ENCODE measurements at regions not wholly inside any gene's neighbourhood (a gene's known extent, or its start where the extent isn't known, plus 50 kb on each side); places are given as distances from the start of the nearest gene placed in this dataset.

- Histone ChIP-seq H3K27ac (no peak overlapping the region), H3K4me3 (no peak overlapping the region), H3K36me3 (no peaks in the 10 kb centered on the region), H3K27me3 (no peaks in the 10 kb centered on the region), H3K4me1 (no peaks in the 10 kb centered on the region), H3K9me3 (no peaks in the 10 kb centered on the region)
- ATAC-seq, result no peak
- no peak for TF ChIP-seq POLR2AphosphoS5 (IDR thresholded peaks at IDR 0.05)
- TF ChIP-seq EP300 (IDR thresholded peaks at IDR 0.05), result no peak
- no peak for TF ChIP-seq CTCF (IDR thresholded peaks at IDR 0.05)
- no peak for TF ChIP-seq POLR2A (IDR thresholded peaks at IDR 0.05)
- WGBS, 2 donors (ENCODE audit: low coverage in 1 of 2), result 45 to 61% methylated on average over 4 to 5 of the region's 5 CpGs
These were observed 1339.4 kb downstream of the EFNB2 start for GRCh38 chr13:105196052-105196451.

DNA sequence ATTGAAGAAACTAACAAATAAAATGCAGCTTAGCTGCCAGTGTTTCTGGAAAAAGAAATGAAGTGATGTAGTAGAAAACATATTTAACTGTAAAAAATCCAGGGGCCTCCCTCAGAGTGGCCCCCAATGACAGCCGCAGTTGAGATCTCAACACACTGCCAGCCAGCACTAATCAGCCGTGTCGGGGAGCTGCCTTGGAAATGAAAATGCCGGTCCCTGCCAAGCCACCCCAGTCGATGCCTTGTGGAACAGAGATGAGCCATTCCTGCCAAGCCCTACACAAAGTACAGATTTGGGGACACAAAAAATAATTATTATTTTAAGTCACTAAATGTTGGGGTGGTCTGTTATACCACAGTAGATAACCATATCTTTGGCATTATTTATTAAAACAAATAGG is 1342.4 kb downstream of the EFNB2 start:
- ATAC-seq, result no peak
- Histone ChIP-seq H3K9me3 (no peaks in the 10 kb centered on the region), H3K4me1 (no peaks in the 10 kb centered on the region), H3K27ac (no peak overlapping the region), H3K36me3 (no peaks in the 10 kb centered on the region), H3K4me3 (no peak overlapping the region), H3K27me3 (no peaks in the 10 kb centered on the region)
- WGBS, 2 donors (ENCODE audit: low coverage in 1 of 2), result 81 to 82% methylated on average over 3 to 5 of the region's 5 CpGs
- TF ChIP-seq CTCF (IDR thresholded peaks at IDR 0.05) (no peak), POLR2AphosphoS5 (IDR thresholded peaks at IDR 0.05) (no peak), POLR2A (IDR thresholded peaks at IDR 0.05) (no peak), EP300 (IDR thresholded peaks at IDR 0.05) (no peak)

DNA sequence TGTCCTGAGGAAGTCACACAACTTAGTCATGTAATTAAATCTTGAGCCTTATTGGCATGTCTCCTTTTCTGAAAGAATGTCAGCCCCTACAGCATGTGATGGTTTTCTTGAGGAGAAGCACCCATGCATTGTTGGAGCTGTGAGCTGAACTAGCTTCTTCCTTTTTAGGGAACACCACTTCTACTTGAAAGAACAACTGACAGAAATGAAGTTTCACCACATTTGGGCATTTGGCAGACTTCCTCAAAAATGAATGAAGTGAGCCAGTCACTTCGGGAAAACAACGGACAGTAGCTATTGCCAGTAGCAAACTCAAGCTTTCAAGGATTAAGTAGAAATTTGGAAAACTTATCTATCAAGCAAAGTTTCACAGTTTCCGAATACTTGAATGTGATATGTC is 1351.3 kb downstream of the EFNB2 start:
- 71 to 74% methylated on average over 3 of the region's 3 CpGs for WGBS, 2 donors (ENCODE audit: low coverage in 1 of 2)
- no peaks in the 10 kb centered on the region for H3K36me3 ChIP-seq
- H3K9me3 ChIP-seq, result no peaks in the 10 kb centered on the region
- no peaks in the 10 kb centered on the region for H3K27me3 ChIP-seq
- no peaks in the 10 kb centered on the region for H3K4me1 ChIP-seq
- ATAC-seq, result no peak
- no peak overlapping the region for H3K4me3 ChIP-seq
- H3K27ac ChIP-seq, result no peak overlapping the region
- TF ChIP-seq CTCF (IDR thresholded peaks at IDR 0.05) (no peak), POLR2A (IDR thresholded peaks at IDR 0.05) (no peak), EP300 (IDR thresholded peaks at IDR 0.05) (no peak), POLR2AphosphoS5 (IDR thresholded peaks at IDR 0.05) (no peak)

DNA sequence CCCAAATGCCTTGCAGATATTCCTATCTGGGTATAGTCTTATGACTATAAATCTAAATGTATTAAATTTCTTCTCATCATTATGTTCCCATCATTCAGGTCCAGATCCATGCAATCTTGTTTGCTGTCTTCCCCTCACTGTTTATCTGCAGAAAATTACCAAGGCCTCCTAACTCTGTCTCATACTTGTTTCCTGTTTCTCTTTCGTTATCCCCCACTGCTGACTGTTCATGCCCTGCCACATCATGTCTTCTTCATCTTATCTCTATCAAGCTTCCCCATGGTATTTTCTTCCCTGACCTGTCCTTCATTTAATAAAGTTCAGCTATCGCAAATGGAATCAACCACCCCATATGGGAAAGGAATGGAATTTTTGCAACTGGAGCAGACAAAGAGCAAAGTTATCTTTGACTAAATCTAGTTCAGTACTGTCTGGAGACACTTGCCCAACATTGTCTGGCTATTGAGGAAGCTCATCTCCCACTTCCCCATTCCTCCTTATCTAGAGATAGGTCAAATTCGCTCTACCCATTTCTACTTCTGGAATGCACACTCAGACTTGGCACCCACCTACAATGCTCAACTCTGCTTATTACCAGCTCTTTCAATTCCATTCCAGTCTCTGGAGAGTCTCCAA is 1358.1 kb downstream of the EFNB2 start:
- Histone ChIP-seq H3K27me3 (no peaks in the 10 kb centered on the region), H3K9me3 (no peaks in the 10 kb centered on the region), H3K4me3 (no peak overlapping the region), H3K4me1 (no peaks in the 10 kb centered on the region), H3K36me3 (no peaks in the 10 kb centered on the region), H3K27ac (no peak overlapping the region)
- WGBS, 2 donors (ENCODE audit: low coverage in 1 of 2), result 87 to 88% methylated on average over 3 of the region's 3 CpGs
- no peak for ATAC-seq
- TF ChIP-seq POLR2AphosphoS5 (IDR thresholded peaks at IDR 0.05) (no peak), CTCF (IDR thresholded peaks at IDR 0.05) (no peak), EP300 (IDR thresholded peaks at IDR 0.05) (no peak), POLR2A (IDR thresholded peaks at IDR 0.05) (no peak)

DNA sequence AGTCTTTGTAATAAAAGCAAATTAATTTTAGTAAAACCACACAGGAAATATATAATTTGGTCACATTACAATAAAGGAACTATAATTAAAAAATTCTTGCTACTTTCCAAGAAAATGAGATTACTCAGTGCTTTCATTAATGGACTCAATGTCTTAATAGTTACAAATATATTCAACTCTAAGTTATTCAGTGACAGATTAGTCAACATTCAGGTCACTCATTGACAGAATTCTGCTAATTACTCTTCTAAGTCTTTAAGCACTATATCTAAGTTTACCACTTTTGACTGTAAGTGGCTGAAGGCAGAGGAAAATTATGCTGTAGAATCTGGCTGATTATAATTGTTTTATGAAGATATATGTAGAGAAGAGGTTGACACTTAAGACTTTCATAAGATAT is 1365.0 kb downstream of the EFNB2 start:
- no peak for TF ChIP-seq POLR2A (IDR thresholded peaks at IDR 0.05)
- TF ChIP-seq EP300 (IDR thresholded peaks at IDR 0.05), result no peak
- TF ChIP-seq CTCF (IDR thresholded peaks at IDR 0.05), result no peak
- no peak for TF ChIP-seq POLR2AphosphoS5 (IDR thresholded peaks at IDR 0.05)
- no peak overlapping the region for H3K4me3 ChIP-seq
- peaks cover 0 to 8% (median 0%) of the 10 kb centered on the region in 3 donors for H3K9me3 ChIP-seq
- ATAC-seq, result no peak
- peaks cover 0 to 4% (median 0%) of the 10 kb centered on the region in 3 donors for H3K4me1 ChIP-seq
- no peaks in the 10 kb centered on the region for H3K36me3 ChIP-seq
- H3K27ac ChIP-seq, result no peak overlapping the region
- H3K27me3 ChIP-seq, result no peaks in the 10 kb centered on the region

Measured in gastroesophageal sphincter (tissue), 4 donors.